ENCODE measurements at regions not wholly inside any gene's neighbourhood (a gene's known extent, or its start where the extent isn't known, plus 50 kb on each side); places are given as distances from the start of the nearest gene placed in this dataset.

DNA sequence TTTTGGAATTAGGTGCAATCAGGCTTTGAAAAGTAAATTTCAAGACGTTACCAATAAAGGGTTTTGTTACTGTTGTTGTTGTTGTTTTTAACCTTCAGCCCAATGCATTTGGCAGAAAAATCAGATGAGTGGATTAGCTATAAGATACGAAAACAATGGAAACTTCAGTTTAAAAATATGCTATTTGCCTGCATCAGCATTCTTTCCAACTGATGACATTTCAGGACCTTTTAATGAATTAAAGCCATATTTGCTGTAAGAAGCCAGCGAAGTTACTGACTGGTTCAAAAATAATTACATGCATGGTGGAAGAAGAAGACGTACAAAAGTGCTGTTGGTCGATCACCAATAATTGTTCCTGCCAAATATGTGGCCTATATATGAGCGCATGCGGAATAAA is 639.3 kb upstream of the SOX11 start:
- TF ChIP-seq POLR2AphosphoS5 (IDR thresholded peaks at IDR 0.05; ENCODE audit: low read length) = no peak
- TF ChIP-seq, protein P1, sequence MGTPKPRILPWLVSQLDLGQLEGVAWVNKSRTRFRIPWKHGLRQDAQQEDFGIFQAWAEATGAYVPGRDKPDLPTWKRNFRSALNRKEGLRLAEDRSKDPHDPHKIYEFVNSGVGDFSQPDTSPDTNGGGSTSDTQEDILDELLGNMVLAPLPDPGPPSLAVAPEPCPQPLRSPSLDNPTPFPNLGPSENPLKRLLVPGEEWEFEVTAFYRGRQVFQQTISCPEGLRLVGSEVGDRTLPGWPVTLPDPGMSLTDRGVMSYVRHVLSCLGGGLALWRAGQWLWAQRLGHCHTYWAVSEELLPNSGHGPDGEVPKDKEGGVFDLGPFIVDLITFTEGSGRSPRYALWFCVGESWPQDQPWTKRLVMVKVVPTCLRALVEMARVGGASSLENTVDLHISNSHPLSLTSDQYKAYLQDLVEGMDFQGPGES (IDR thresholded peaks at IDR 0.05) = no peak
- TF ChIP-seq, protein P2, sequence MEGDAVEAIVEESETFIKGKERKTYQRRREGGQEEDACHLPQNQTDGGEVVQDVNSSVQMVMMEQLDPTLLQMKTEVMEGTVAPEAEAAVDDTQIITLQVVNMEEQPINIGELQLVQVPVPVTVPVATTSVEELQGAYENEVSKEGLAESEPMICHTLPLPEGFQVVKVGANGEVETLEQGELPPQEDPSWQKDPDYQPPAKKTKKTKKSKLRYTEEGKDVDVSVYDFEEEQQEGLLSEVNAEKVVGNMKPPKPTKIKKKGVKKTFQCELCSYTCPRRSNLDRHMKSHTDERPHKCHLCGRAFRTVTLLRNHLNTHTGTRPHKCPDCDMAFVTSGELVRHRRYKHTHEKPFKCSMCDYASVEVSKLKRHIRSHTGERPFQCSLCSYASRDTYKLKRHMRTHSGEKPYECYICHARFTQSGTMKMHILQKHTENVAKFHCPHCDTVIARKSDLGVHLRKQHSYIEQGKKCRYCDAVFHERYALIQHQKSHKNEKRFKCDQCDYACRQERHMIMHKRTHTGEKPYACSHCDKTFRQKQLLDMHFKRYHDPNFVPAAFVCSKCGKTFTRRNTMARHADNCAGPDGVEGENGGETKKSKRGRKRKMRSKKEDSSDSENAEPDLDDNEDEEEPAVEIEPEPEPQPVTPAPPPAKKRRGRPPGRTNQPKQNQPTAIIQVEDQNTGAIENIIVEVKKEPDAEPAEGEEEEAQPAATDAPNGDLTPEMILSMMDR (IDR thresholded peaks at IDR 0.05 in 2 of 3, conservative IDR thresholded peaks at IDR 0.05 in 1 of 3; ENCODE audit: control insufficient read depth in 2 of 3, extremely low read depth in 1 of 3, insufficient read depth in 1 of 3, low read depth in 3 of 3, low read length in 3 of 3) = no peak
- TF ChIP-seq ATF2 (IDR thresholded peaks at IDR 0.05; ENCODE audit: low read length) = no peak
- no peak for TF ChIP-seq MEF2B (IDR thresholded peaks at IDR 0.05; ENCODE audit: partially characterized antibody, poor library complexity, severe bottlenecking)
- no peak for TF ChIP-seq RELA (IDR thresholded peaks at IDR 0.05; ENCODE audit: borderline replicate concordance, partially characterized antibody)
- TF ChIP-seq NFXL1 (IDR thresholded peaks at IDR 0.05; ENCODE audit: borderline replicate concordance) = no peak
- no peak for TF ChIP-seq SUZ12 (IDR thresholded peaks at IDR 0.05; ENCODE audit: unreplicated experiment)
- no peak for TF ChIP-seq GATAD2B (conservative IDR thresholded peaks at IDR 0.05; ENCODE audit: low read depth)

All from GM12878 (cell line).